ENCODE measurements at regions not wholly inside any gene's neighbourhood (a gene's known extent, or its start where the extent isn't known, plus 50 kb on each side); places are given as distances from the start of the nearest gene placed in this dataset.

DNA sequence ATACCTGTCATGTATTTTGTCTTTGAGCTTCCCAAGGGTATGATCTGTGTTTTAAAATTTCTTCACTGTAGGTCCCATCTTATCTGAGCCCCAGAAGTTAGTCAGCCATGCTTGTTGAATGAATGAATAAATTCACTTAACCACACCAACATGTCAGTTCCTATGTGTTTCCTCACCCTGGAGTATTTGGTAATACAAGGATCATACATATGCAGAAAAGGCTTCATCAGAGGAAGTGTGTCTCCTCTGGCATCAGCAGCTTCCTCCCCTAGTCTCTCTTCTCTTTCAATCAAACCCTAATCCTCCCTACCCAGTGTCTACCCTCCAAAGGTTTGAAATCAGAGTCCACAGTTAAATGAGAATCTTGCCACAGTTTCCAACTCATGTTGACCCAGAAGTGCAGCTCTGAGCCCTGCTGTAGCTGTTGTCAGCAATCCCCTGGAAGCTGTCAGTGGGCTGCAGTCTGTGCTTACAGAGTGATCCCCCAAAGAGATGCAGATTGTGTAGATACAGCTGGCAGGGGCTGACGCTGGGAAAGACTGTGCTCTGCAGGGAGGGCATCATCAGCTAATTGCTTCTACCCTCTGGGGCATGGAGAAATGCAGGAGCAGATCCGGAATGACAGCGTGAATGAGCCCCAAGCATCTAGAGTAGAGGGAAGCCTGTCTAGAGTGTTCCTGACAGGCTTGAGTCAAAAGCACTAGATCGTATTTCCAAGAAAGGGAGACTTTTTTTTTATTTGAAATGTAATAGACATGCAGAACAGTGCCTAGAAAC is 105.0 kb upstream of the WDR11 start:
- TF ChIP-seq POLR2AphosphoS5 (IDR thresholded peaks at IDR 0.05; ENCODE audit: borderline replicate concordance, low read depth, low read length) = no peak
- TF ChIP-seq EZH2 (IDR thresholded peaks at IDR 0.05) = no peak
- no peak for TF ChIP-seq FOXP2 (optimal IDR thresholded peaks at IDR 0.05; ENCODE audit: control extremely low read depth, extremely low read length, insufficient read depth)
